PC-3 (cell line): ENCODE measurements at regions not wholly inside any gene's neighbourhood (a gene's known extent, or its start where the extent isn't known, plus 50 kb on each side); places are given as distances from the start of the nearest gene placed in this dataset.
"Not testable (repeated sequence)": the region's sequence is repeated elsewhere in the genome, so short reads cannot be mapped to it uniquely, and the experiment has no call there.

ENCODE experiments used
- EZH2phosphoT487 ChIP-seq: fragments of 300-600 bp; sonication (generic); IDR thresholded peaks from 2 replicates; pipeline ENCODE4 v1.6.1; 2018; ENCODE audit warnings: mild to moderate bottlenecking, antibody characterized with exemption, low read length, borderline replicate concordance
- TF ChIP-seq, protein P1 (sequence below): fragments of 300-600 bp; sonication (generic); conservative IDR thresholded peaks from 2 replicates; pipeline ENCODE4 v1.5.1; 2017; ENCODE audit warnings: antibody characterized with exemption, low read depth, mild to moderate bottlenecking, low read length

- TF ChIP-seq, protein P1, sequence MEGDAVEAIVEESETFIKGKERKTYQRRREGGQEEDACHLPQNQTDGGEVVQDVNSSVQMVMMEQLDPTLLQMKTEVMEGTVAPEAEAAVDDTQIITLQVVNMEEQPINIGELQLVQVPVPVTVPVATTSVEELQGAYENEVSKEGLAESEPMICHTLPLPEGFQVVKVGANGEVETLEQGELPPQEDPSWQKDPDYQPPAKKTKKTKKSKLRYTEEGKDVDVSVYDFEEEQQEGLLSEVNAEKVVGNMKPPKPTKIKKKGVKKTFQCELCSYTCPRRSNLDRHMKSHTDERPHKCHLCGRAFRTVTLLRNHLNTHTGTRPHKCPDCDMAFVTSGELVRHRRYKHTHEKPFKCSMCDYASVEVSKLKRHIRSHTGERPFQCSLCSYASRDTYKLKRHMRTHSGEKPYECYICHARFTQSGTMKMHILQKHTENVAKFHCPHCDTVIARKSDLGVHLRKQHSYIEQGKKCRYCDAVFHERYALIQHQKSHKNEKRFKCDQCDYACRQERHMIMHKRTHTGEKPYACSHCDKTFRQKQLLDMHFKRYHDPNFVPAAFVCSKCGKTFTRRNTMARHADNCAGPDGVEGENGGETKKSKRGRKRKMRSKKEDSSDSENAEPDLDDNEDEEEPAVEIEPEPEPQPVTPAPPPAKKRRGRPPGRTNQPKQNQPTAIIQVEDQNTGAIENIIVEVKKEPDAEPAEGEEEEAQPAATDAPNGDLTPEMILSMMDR = not testable (repeated sequence)
- not testable (repeated sequence) for TF ChIP-seq EZH2phosphoT487
Observed at GRCh38 chr15:30222798-30223591, 88.1 kb downstream of the GOLGA8T start.
